ENCODE measurements at regions not wholly inside any gene's neighbourhood (a gene's known extent, or its start where the extent isn't known, plus 50 kb on each side); places are given as distances from the start of the nearest gene placed in this dataset.

DNA sequence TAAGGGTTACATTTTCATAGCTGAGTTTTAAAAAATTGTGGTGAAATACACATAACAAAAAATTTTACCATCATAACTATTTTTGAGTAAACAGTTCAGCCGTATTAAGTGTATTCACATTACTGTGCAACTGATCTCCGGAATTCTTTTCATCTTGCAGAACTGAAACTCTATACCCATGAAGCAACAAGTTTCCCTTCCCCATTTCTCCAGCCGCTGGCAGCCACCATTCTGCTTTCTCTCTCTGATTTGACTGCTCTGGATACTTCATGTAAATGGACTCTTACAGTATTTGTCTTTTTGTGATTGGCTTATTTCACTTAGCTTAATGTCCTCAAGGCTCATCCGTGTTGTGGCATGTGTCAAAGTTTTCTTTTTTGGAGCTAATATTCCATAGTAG, 341.6 kb downstream of the QKI start:
- Histone ChIP-seq H3K36me3 (no peaks in the 10 kb centered on the region), H3K4me1 (no peaks in the 10 kb centered on the region), H3K9me3 (peaks cover 0 to 5% (median 0%) of the 10 kb centered on the region in 3 donors), H3K27ac (no peak overlapping the region), H3K27me3 (no peaks in the 10 kb centered on the region), H3K4me3 (no peak overlapping the region)
- WGBS, 2 donors (ENCODE audit: low coverage in 1 of 2), result 61 to 79% methylated on average over 3 to 4 of the region's 4 CpGs
- TF ChIP-seq, protein P1, sequence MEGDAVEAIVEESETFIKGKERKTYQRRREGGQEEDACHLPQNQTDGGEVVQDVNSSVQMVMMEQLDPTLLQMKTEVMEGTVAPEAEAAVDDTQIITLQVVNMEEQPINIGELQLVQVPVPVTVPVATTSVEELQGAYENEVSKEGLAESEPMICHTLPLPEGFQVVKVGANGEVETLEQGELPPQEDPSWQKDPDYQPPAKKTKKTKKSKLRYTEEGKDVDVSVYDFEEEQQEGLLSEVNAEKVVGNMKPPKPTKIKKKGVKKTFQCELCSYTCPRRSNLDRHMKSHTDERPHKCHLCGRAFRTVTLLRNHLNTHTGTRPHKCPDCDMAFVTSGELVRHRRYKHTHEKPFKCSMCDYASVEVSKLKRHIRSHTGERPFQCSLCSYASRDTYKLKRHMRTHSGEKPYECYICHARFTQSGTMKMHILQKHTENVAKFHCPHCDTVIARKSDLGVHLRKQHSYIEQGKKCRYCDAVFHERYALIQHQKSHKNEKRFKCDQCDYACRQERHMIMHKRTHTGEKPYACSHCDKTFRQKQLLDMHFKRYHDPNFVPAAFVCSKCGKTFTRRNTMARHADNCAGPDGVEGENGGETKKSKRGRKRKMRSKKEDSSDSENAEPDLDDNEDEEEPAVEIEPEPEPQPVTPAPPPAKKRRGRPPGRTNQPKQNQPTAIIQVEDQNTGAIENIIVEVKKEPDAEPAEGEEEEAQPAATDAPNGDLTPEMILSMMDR (IDR thresholded peaks at IDR 0.05), result no peak
- TF ChIP-seq POLR2A (IDR thresholded peaks at IDR 0.05), result no peak
- TF ChIP-seq POLR2AphosphoS5 (IDR thresholded peaks at IDR 0.05), result no peak
- no peak for TF ChIP-seq EP300 (IDR thresholded peaks at IDR 0.05)
- ATAC-seq, result no peak

DNA sequence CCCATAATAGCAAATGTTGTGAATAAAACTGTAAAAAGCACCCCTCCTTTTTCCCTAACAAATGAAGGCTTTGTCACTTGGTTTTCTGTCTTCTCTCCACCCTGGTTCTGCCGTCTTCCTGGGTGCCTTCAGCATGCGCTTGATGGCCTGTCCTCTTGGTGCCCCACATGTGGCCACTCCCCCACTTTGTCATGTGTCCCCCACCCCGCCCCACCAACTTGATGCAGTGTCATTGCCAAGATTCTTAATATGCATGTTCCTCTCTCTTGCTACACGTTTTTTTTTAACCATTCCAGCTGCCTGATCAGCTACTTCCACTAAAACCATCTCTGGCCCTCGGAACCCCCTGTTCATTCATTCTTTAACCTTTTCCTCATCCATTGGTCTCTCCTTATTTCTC, 340.3 kb downstream of the QKI start:
- Histone ChIP-seq H3K27me3 (no peaks in the 10 kb centered on the region), H3K9me3 (peaks cover 0 to 5% (median 0%) of the 10 kb centered on the region in 3 donors), H3K36me3 (no peaks in the 10 kb centered on the region), H3K4me1 (no peaks in the 10 kb centered on the region), H3K4me3 (no peak overlapping the region), H3K27ac (no peak overlapping the region)
- no peak for ATAC-seq
- 70 to 73% methylated on average over 5 of the region's 5 CpGs for WGBS, 2 donors (ENCODE audit: low coverage in 1 of 2)
- TF ChIP-seq POLR2A (IDR thresholded peaks at IDR 0.05), result no peak
- TF ChIP-seq, protein P1 (IDR thresholded peaks at IDR 0.05), result no peak
- no peak for TF ChIP-seq EP300 (IDR thresholded peaks at IDR 0.05)

DNA sequence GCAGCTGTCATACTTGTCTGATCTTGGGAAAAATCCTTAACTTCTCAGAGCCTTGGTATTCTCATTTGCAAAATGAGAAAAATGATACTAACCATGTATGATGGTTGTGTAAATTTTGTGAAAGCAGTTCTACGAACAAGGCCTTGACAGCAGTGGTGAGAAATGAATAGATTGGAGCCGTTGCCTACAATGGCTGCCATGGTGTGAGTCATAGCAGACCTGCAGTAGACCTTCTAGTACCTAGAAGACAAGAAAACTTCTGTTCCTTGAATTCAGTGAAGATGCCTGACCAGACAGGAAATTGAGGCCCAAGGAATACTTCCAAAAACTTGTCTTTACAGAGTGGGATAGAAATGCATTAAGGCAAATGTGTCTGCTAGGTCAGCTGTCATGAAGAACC, 338.9 kb downstream of the QKI start:
- Histone ChIP-seq H3K9me3 (peaks cover 0 to 5% (median 0%) of the 10 kb centered on the region in 3 donors), H3K27me3 (no peaks in the 10 kb centered on the region), H3K36me3 (no peaks in the 10 kb centered on the region), H3K27ac (no peak overlapping the region), H3K4me1 (no peaks in the 10 kb centered on the region), H3K4me3 (no peak overlapping the region)
- ATAC-seq, result no peak
- 80 to 88% methylated on average over 1 of the region's 2 CpGs for WGBS, 2 donors (ENCODE audit: low coverage in 1 of 2)
- TF ChIP-seq, protein P1 (IDR thresholded peaks at IDR 0.05), result no peak
- TF ChIP-seq EP300 (IDR thresholded peaks at IDR 0.05) (no peak), POLR2A (IDR thresholded peaks at IDR 0.05) (no peak), POLR2AphosphoS5 (IDR thresholded peaks at IDR 0.05) (no peak)

DNA sequence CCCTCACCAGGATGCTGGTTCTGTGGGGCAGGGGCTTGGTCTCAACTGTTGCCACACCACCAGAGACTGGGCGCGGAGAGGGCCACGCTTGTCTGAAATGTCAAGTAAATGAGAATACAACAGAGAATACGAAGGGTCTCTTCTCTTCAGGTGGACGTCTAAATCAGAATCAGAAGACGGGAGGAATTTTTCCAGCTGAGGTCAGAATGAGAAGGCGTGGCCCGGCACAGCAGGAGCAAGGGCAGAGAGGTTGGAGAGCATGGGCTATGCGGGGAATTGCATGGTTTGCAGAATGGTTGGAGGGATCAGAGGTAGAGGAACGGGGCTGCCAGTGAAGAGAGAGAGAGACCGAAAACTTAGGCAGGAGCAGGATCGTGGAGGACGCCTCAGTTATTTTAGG, 337.9 kb downstream of the QKI start:
- 86 to 100% methylated on average over 5 to 7 of the region's 13 CpGs for WGBS, 2 donors (ENCODE audit: low coverage in 1 of 2)
- Histone ChIP-seq H3K27ac (no peak overlapping the region), H3K9me3 (peaks cover 0 to 5% (median 0%) of the 10 kb centered on the region in 3 donors), H3K27me3 (no peaks in the 10 kb centered on the region), H3K4me3 (no peak overlapping the region), H3K36me3 (no peaks in the 10 kb centered on the region), H3K4me1 (no peaks in the 10 kb centered on the region)
- no peak for TF ChIP-seq POLR2AphosphoS5 (IDR thresholded peaks at IDR 0.05)
- TF ChIP-seq, protein P1 (IDR thresholded peaks at IDR 0.05), result no peak
- TF ChIP-seq POLR2A (IDR thresholded peaks at IDR 0.05), result no peak
- TF ChIP-seq EP300 (IDR thresholded peaks at IDR 0.05), result no peak
- no peak for ATAC-seq

DNA sequence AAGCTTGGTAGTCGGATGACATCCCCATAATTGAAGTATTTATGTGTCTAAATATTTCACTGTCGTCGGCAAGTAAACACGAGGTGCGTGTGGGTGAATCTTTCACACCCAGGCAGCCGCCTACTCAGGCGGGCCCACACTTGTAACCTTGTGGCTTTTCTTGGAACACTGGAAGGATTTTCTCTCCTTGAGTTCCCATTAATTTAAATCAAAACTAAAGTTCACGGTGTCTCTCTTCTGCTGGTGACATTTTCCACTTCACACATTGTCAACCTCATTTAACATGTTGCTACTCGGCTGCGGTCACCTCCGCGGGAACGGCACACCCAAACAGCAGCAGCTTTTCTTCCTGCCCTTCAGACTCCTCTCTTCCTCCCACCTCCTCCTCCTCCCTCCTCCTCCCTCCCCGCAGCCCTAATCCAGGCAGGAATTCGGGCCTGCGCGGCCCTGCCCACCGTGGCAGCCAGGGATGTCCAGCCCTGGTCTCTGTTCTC, 336.6 kb downstream of the QKI start:
- Histone ChIP-seq H3K9me3 (peaks cover 0 to 5% (median 0%) of the 10 kb centered on the region in 3 donors), H3K27ac (no peak overlapping the region), H3K4me1 (no peaks in the 10 kb centered on the region), H3K27me3 (no peaks in the 10 kb centered on the region), H3K36me3 (no peaks in the 10 kb centered on the region), H3K4me3 (no peak overlapping the region)
- WGBS, 2 donors (ENCODE audit: low coverage in 1 of 2), result 44 to 58% methylated on average over 14 to 17 of the region's 18 CpGs
- TF ChIP-seq, protein P1 (IDR thresholded peaks at IDR 0.05), result no peak
- no peak for TF ChIP-seq POLR2AphosphoS5 (IDR thresholded peaks at IDR 0.05)
- TF ChIP-seq POLR2A (IDR thresholded peaks at IDR 0.05), result no peak
- no peak for TF ChIP-seq EP300 (IDR thresholded peaks at IDR 0.05)
- no peak for ATAC-seq
